HepG2 (cell line): ENCODE measurements at regions not wholly inside any gene's neighbourhood (a gene's known extent, or its start where the extent isn't known, plus 50 kb on each side); places are given as distances from the start of the nearest gene placed in this dataset.

Experiments
- ATAC-seq: fragments of 200-7000 bp; cut with Tn5 transposase; 3 replicates; pipeline ENCODE4 v1.9.1; 2020; ENCODE audit warnings: mild to moderate bottlenecking, moderate library complexity
- BruUV-seq: library from RNA; stranded (reverse); fragments of 400-500 nt; replicated peaks from 2 replicates; lab custom pipeline; 2021; lab: Mats Ljungman, UMichigan
- CTCF ChIA-PET: fragments of 300-600 bp; formaldehyde crosslinking; extraction: SDS; loops from one replicate; lab custom pipeline; 2021; ENCODE audit warnings: low total read pairs, inconsistent platforms, low intra/inter-chr PET ratio; lab: Yijun Ruan, JAX
- POLR2A ChIA-PET: fragments of 350-600 bp; sonication (Branson Sonifier 250); formaldehyde crosslinking; loops from one replicate; lab custom pipeline; 2020; ENCODE audit warnings: antibody characterized with exemption, inconsistent platforms; lab: Yijun Ruan, JAX
- DNase-seq: peaks from one replicate; pipeline ENCODE4 v3.0.0-alpha.2; 2015; ENCODE audit warnings: low spot score
- FAIRE-seq: peaks from 3 replicates; lab custom pipeline; 2011; peaks lifted over from hg19 to GRCh38; lab: Jason Lieb, UNC
- H2AFZ ChIP-seq: one replicate; pipeline ENCODE4 v1.6.1; 2011; ENCODE audit warnings: low read length, inconsistent platforms
- H3K27ac ChIP-seq: fragments of 300-600 bp; 3 replicates; pipeline ENCODE4 v1.8.0; 2011; ENCODE audit warnings: mixed run types, mild to moderate bottlenecking, mixed read lengths, low read length, inconsistent platforms; ENCODE audit not compliant: insufficient read depth; ENCODE audit errors: extremely low read length
- H3K27me3 ChIP-seq, 2 experiments: fragments of 200-600 bp in 1 of 2; 2 replicates in 1 of 2; 3 replicates in 1 of 2; pipeline versions ENCODE4 v1.6.0 to v1.8.0; 2011; ENCODE audit warnings: low read length in 2 of 2, mild to moderate bottlenecking in 2 of 2, moderate library complexity in 2 of 2, inconsistent platforms in 1 of 2; ENCODE audit not compliant: insufficient read depth in 2 of 2, control insufficient read depth in 1 of 2
- H3K36me3 ChIP-seq, 2 experiments: fragments of 200-600 bp in 1 of 2; replicated peaks in 1 of 2; 2 replicates in 1 of 2; 3 replicates in 1 of 2; pipeline versions ENCODE4 v1.5.1 to v1.8.0; 2011; ENCODE audit warnings: low read length in 2 of 2, inconsistent platforms in 1 of 2; ENCODE audit not compliant: insufficient read depth in 2 of 2, control insufficient read depth in 1 of 2
- H3K4me1 ChIP-seq: 2 replicates; pipeline ENCODE4 v1.5.1; 2012; ENCODE audit warnings: low read length, inconsistent platforms; ENCODE audit not compliant: insufficient read depth
- H3K4me2 ChIP-seq: 2 replicates; pipeline ENCODE4 v1.6.0; 2011; ENCODE audit warnings: low read depth, low read length, inconsistent platforms
- H3K4me3 ChIP-seq, 3 experiments: fragments of 200-600 bp in 1 of 3; sonication (generic), shearing (Covaris generic) in 1 of 3; replicated peaks in 1 of 3; 2 replicates each; pipeline ENCODE4 v1.5.1; 2011 to 2016; ENCODE audit warnings: low read length in 3 of 3, inconsistent platforms in 2 of 3, low read depth in 2 of 3, mild to moderate bottlenecking in 2 of 3, control low read depth in 1 of 3, mixed read lengths in 1 of 3; ENCODE audit not compliant: insufficient read depth in 1 of 3
- H3K79me2 ChIP-seq: one replicate; pipeline ENCODE4 v1.6.1; 2011; ENCODE audit warnings: low read length, inconsistent platforms; ENCODE audit not compliant: insufficient read depth
- H3K9ac ChIP-seq: 2 replicates; pipeline ENCODE4 v1.6.0; 2011; ENCODE audit warnings: mild to moderate bottlenecking, low read depth, low read length, inconsistent platforms; ENCODE audit not compliant: insufficient read depth
- H3K9me3 ChIP-seq: 2 replicates; pipeline ENCODE4 v1.5.1; 2012; ENCODE audit warnings: mild to moderate bottlenecking, low read length
- H4K20me1 ChIP-seq: 2 replicates; pipeline ENCODE4 v1.6.0; 2011; ENCODE audit warnings: inconsistent platforms, mild to moderate bottlenecking, low read length, moderate library complexity; ENCODE audit not compliant: insufficient read depth
- FOXJ3 ChIP-seq: sonication (generic); formaldehyde crosslinking; IDR thresholded peaks from 2 replicates; pipeline ENCODE4 v1.4.0; 2020; ENCODE audit warnings: missing genetic modification reagents, mild to moderate bottlenecking, borderline replicate concordance
- POLR2G ChIP-seq: fragments of 200-400 bp; formaldehyde crosslinking; IDR thresholded peaks from 2 replicates; pipeline ENCODE4 v1.6.1; 2018; ENCODE audit warnings: mild to moderate bottlenecking, low read depth, low read length, moderate library complexity
- PPARG ChIP-seq: conservative IDR thresholded peaks from 2 replicates; pipeline ENCODE4 v1.6.1; 2016; ENCODE audit warnings: missing biosample characterization, missing genetic modification reagents
- ZFP36L2 ChIP-seq: sonication (generic); formaldehyde crosslinking; IDR thresholded peaks from 2 replicates; pipeline ENCODE4 v1.4.0; 2020; ENCODE audit warnings: missing genetic modification reagents
- ZNF329 ChIP-seq: sonication (generic); formaldehyde crosslinking; IDR thresholded peaks from 2 replicates; pipeline ENCODE4 v1.9.0; 2021; ENCODE audit warnings: low read depth, mild to moderate bottlenecking, missing genetic modification reagents
- ZNF768 ChIP-seq: sonication (generic); formaldehyde crosslinking; IDR thresholded peaks from 2 replicates; pipeline ENCODE4 v1.4.0; 2020; ENCODE audit warnings: missing genetic modification reagents
- ZNF770 ChIP-seq: sonication (generic); formaldehyde crosslinking; IDR thresholded peaks from 2 replicates; pipeline ENCODE4 v1.5.0; 2020; ENCODE audit warnings: mild to moderate bottlenecking, missing genetic modification reagents
- WGBS: methylation state at CpG from one replicate; pipeline ENCODE4 v1.1.6; 2017; ENCODE audit warnings: low lambda C conversion rate; 5-methylcytosine and 5-hydroxymethylcytosine counted together
- in situ Hi-C: cut with HindIII; loops from 2 replicates; pipeline ENCODE4 v1.10.0; 2017; ENCODE audit warnings: low pct_unique_long_range_greater_than_20kb; ENCODE audit not compliant: extremely low pct_ligation_motif_present
- intact Hi-C: fragments of 100-400 bp; cut with micrococcal nuclease; formaldehyde crosslinking; loops from one replicate; pipeline ENCODE4 v1.10.0; 2022; ENCODE audit not compliant: unreplicated experiment
- TF ChIP-seq, protein P1 (sequence below): sonication (generic); formaldehyde crosslinking; IDR thresholded peaks from 2 replicates; pipeline ENCODE4 v1.8.0; 2022; ENCODE audit warnings: mild to moderate bottlenecking, missing genetic modification reagents, borderline replicate concordance

DNA sequence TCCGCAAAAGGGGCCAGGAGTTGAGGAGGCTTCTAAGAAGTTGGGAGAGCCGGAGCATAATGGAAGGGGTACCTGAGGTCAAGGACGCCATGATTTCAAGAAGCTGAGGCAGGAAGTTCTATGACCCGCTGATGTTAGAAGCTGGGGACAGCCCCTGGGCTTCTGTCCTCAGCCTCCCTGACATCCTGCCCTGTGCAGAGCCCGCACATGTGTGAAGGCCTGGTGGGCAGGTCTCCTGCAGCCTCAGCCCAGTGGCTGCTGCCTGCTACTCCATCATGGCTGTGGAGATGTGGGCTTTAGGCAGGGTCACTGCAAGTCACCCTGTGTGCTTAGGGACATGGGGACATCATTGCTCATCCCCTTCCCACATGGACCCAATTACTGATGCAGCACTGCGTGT lies 53.8 kb upstream of the PCBD1 start:
- no peak overlapping the region for H2AFZ ChIP-seq
- ChIA-PET POLR2A (no interaction called here), CTCF (no interaction called here)
- no TSS peak for BruUV-seq
- H3K27me3 ChIP-seq, result peaks cover 8 to 34% of the 10 kb centered on the region in 2 experiments; a peak in 4 of 5 replicates
- H3K4me2 ChIP-seq, result no peak overlapping the region
- no peak overlapping the region for H3K9ac ChIP-seq
- in situ Hi-C loops, result no loop called here
- FAIRE-seq (no peak), ATAC-seq (no peak), DNase-seq (no peak)
- 86% methylated on average over 1 of the region's 6 CpGs for WGBS
- intact Hi-C loops, result no loop called here
- H3K4me1 ChIP-seq, result no peaks in the 10 kb centered on the region
- H3K4me3 ChIP-seq, result no peak overlapping the region
- H4K20me1 ChIP-seq, result no peaks in the 10 kb centered on the region
- no peaks in the 10 kb centered on the region for H3K9me3 ChIP-seq
- H3K79me2 ChIP-seq, result no peaks in the 10 kb centered on the region
- TF ChIP-seq ZFP36L2 (CRISPR knock-in tag), result no peak
- TF ChIP-seq PPARG, result no peak
- TF ChIP-seq FOXJ3 (CRISPR knock-in tag), result no peak
- TF ChIP-seq ZNF770 (CRISPR knock-in tag), result no peak
- TF ChIP-seq, protein P1, sequence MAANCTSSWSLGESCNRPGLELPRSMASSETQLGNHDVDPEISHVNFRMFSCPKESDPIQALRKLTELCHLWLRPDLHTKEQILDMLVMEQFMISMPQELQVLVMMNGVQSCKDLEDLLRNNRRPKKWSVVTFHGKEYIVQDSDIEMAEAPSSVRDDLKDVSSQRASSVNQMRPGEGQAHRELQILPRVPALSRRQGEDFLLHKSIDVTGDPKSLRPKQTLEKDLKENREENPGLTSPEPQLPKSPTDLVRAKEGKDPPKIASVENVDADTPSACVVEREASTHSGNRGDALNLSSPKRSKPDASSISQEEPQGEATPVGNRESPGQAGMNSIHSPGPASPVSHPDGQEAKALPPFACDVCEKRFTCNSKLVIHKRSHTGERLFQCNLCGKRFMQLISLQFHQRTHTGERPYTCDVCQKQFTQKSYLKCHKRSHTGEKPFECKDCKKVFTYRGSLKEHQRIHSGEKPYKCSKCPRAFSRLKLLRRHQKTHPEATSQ (CRISPR knock-in tag), result no peak
- no peaks in the 10 kb centered on the region for H3K36me3 ChIP-seq
- no peak overlapping the region for H3K27ac ChIP-seq

DNA sequence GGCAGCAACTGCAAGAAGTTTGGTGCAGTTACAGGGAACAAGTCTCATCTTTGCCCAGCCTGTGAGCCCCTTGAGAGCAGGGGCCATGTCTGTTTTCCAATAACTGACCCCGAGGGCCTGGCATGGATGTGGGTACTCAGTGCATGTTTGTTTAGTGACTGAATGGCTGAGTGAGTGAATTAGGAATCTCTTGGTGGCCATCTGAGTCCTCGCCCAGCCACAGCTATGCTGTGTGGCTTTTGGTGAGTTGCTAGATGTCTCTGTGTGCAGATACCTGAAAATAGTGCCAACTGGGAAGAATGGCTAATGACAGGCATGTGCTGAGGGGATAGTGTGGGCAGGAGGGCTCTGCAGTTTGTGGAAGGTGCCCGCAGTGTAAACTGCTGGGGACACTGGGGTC lies 54.4 kb upstream of the PCBD1 start:
- no peaks in the 10 kb centered on the region for H4K20me1 ChIP-seq
- TF ChIP-seq ZNF768 (CRISPR knock-in tag) (peak; percentile 54; the same call in 1 of the 2 replicates), POLR2G (no peak), ZNF329 (CRISPR knock-in tag) (no peak)
- H3K9ac ChIP-seq, result no peak overlapping the region
- H3K9me3 ChIP-seq, result no peaks in the 10 kb centered on the region
- no peaks in the 10 kb centered on the region for H3K4me1 ChIP-seq
- H3K36me3 ChIP-seq, result no peaks in the 10 kb centered on the region
- ATAC-seq (no peak), FAIRE-seq (no peak), DNase-seq (no peak)
- peaks cover 4 to 31% of the 10 kb centered on the region in 2 experiments; a peak in 4 of 5 replicates for H3K27me3 ChIP-seq
- no peak overlapping the region for H3K27ac ChIP-seq
- 26% methylated on average over 3 of the region's 3 CpGs for WGBS
- no peak overlapping the region for H3K4me2 ChIP-seq
- intact Hi-C loops, result no loop called here
- no peak overlapping the region for H2AFZ ChIP-seq
- ChIA-PET CTCF (no interaction called here), POLR2A (no interaction called here)
- H3K4me3 ChIP-seq, result no peak overlapping the region
- in situ Hi-C loops, result no loop called here
- BruUV-seq, result no TSS peak
- no peaks in the 10 kb centered on the region for H3K79me2 ChIP-seq
